Bronchial epithelial cell (primary cell): ENCODE measurements at regions not wholly inside any gene's neighbourhood (a gene's known extent, or its start where the extent isn't known, plus 50 kb on each side); places are given as distances from the start of the nearest gene placed in this dataset.

Experiments used
- DNase-seq: peaks from one replicate; pipeline ENCODE4 v3.0.0-alpha.2; 2010; ENCODE audit warnings: low read depth
- FAIRE-seq: peaks from 2 replicates; lab custom pipeline; 2011; peaks lifted over from hg19 to GRCh38; lab: Jason Lieb, UNC
- H3K27me3 ChIP-seq: 2 replicates; pipeline ENCODE4 v1.5.1; 2011; ENCODE audit warnings: low read length; ENCODE audit not compliant: control insufficient read depth, insufficient read depth
- H3K36me3 ChIP-seq: 2 replicates; pipeline ENCODE4 v1.5.1; 2011; ENCODE audit warnings: low read length; ENCODE audit not compliant: control insufficient read depth, insufficient read depth
- H3K4me3 ChIP-seq: 2 replicates; pipeline ENCODE4 v1.5.1; 2011; ENCODE audit warnings: mild to moderate bottlenecking, low read depth, low read length, control low read depth
- TF ChIP-seq, protein P1 (sequence below): IDR thresholded peaks from 2 replicates; pipeline ENCODE4 v1.5.1; 2011; ENCODE audit warnings: mild to moderate bottlenecking, moderate library complexity, low read length, control low read depth, inconsistent platforms; ENCODE audit not compliant: insufficient read depth, severe bottlenecking

DNA sequence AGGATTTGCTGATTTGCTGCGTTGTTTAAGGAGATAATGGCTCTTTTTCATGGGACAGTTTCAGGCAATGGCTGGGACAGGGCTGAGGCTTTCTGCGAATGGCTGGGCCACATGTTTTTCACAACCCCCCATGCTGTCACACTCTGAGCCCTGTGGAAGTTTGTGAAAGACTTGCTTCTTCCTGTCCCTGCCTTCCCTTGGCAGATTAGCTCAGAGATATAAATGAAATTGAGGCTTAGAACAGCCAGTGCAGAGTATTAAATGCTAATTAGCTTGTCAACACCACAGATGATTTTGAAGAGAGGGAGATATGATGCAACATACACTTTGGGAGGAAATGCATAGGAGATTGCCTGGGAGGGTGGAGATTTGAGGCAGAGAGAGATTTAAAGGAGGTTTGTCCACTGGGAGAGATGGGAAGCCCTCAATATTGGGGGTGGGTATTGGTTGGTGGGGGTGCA lies 232.0 kb downstream of the SH2D4B start:
- H3K27me3 ChIP-seq = no peaks in the 10 kb centered on the region
- DNase-seq (no peak), FAIRE-seq (no peak)
- no peak overlapping the region for H3K4me3 ChIP-seq
- TF ChIP-seq, protein P1, sequence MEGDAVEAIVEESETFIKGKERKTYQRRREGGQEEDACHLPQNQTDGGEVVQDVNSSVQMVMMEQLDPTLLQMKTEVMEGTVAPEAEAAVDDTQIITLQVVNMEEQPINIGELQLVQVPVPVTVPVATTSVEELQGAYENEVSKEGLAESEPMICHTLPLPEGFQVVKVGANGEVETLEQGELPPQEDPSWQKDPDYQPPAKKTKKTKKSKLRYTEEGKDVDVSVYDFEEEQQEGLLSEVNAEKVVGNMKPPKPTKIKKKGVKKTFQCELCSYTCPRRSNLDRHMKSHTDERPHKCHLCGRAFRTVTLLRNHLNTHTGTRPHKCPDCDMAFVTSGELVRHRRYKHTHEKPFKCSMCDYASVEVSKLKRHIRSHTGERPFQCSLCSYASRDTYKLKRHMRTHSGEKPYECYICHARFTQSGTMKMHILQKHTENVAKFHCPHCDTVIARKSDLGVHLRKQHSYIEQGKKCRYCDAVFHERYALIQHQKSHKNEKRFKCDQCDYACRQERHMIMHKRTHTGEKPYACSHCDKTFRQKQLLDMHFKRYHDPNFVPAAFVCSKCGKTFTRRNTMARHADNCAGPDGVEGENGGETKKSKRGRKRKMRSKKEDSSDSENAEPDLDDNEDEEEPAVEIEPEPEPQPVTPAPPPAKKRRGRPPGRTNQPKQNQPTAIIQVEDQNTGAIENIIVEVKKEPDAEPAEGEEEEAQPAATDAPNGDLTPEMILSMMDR = no peak
- H3K36me3 ChIP-seq = no peaks in the 10 kb centered on the region

DNA sequence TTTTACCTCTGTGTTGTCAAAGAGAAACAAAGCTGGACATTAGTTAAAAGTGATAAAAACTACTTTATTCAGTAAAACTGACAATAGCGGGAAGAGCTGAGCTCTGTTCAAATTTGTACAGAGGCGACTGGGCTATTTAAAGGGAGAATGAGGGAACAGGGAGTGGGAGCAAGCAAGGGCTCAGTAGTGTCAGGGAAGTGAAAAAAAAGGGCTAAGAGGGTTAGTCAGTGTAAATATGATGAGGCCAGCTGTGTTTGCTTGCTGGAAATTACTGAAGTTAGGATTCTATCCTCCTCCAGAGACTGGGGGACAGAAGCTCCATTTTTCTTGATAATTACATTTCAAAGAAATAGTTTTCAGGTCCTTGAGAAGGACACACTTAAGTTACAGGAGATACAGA lies 232.5 kb downstream of the SH2D4B start:
- Histone ChIP-seq H3K36me3 (no peaks in the 10 kb centered on the region), H3K4me3 (no peak overlapping the region), H3K27me3 (no peaks in the 10 kb centered on the region)
- TF ChIP-seq, protein P1 = no peak
- FAIRE-seq (no peak), DNase-seq (no peak)

- TF ChIP-seq, protein P1 = no peak
- no peak overlapping the region for H3K4me3 ChIP-seq
- H3K36me3 ChIP-seq = no peaks in the 10 kb centered on the region
- no peaks in the 10 kb centered on the region for H3K27me3 ChIP-seq
- DNase-seq = no peak
- FAIRE-seq = no peak
Measured at GRCh38 chr10:80771285-80771684, 233.6 kb downstream of the SH2D4B start.

- DNase-seq (no peak), FAIRE-seq (no peak)
- Histone ChIP-seq H3K36me3 (no peaks in the 10 kb centered on the region), H3K4me3 (no peak overlapping the region), H3K27me3 (no peaks in the 10 kb centered on the region)
- TF ChIP-seq, protein P1 = no peak
Measured at GRCh38 chr10:80771902-80772555, 234.3 kb downstream of the SH2D4B start.

DNA sequence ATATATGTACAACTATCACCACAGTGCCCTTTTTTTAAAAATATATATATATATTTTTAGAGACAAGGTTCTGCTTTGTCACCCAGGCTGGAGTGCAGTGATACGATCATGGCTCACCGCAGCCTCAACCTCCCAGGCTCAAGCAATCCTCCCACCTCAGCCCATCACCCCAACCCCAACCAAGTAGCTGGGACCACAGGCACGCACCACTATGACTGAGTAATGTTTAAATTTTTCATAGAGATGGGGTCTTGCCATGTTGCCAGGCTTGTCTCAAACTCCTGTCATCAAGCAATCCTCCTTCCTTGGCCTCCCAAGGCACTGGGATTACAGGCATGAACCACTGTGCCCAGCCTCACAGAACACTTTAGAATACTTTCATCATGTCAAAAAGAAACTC lies 234.9 kb downstream of the SH2D4B start:
- H3K36me3 ChIP-seq = no peaks in the 10 kb centered on the region
- H3K4me3 ChIP-seq = no peak overlapping the region
- FAIRE-seq = no peak
- TF ChIP-seq, protein P1 = no peak
- no peaks in the 10 kb centered on the region for H3K27me3 ChIP-seq
- no peak for DNase-seq

DNA sequence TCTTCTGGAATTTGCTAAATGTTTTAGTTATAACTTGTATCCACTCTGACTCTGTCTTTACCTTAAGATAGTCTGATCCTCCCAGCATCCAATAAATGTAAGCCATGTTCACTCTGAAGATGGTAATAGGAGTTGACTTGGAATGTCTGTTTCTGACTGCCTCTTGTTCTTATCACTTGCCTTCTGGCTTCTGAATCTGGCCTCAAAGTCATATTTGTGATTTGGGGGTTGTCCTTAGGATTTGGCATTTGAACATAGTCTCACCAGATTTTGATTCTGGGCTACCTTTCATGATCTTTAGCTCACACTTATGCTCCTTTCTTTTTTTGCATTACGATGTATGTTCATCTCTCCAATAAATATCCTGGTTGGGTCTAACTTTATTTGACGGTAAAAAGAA lies 247.0 kb downstream of the SH2D4B start:
- no peak overlapping the region for H3K4me3 ChIP-seq
- TF ChIP-seq, protein P1 = no peak
- no peaks in the 10 kb centered on the region for H3K27me3 ChIP-seq
- FAIRE-seq = no peak
- H3K36me3 ChIP-seq = no peaks in the 10 kb centered on the region
- no peak for DNase-seq
